ENCODE measurements at regions not wholly inside any gene's neighbourhood (a gene's known extent, or its start where the extent isn't known, plus 50 kb on each side); places are given as distances from the start of the nearest gene placed in this dataset.
"Not testable (repeated sequence)": the region's sequence is repeated elsewhere in the genome, so short reads cannot be mapped to it uniquely, and the experiment has no call there.

- ATAC-seq (ENCODE audit: low read depth); H4K20me1 ChIP-seq (ENCODE audit: control insufficient read depth, insufficient read depth, low read length, poor library complexity, severe bottlenecking); POLR2A ChIA-PET; H3K27ac ChIP-seq (ENCODE audit: low read length in 2 of 2); H3K4me1 ChIP-seq (ENCODE audit: control insufficient read depth in 2 of 2, insufficient read depth in 2 of 2, low read length in 2 of 2); H3K9me3 ChIP-seq (ENCODE audit: control extremely low read depth in 1 of 3, control insufficient read depth in 2 of 3, insufficient read depth in 1 of 3, low read length in 2 of 3); H3K27me3 Mint-ChIP-seq; H3K79me2 ChIP-seq (ENCODE audit: control insufficient read depth, insufficient read depth, low read length); H3K4me2 ChIP-seq (replicated peaks; ENCODE audit: low read depth, low read length, poor library complexity, severe bottlenecking); H3K9ac ChIP-seq (ENCODE audit: low read length); H3K9me3 Mint-ChIP-seq (ENCODE audit: insufficient read depth); intact Hi-C loops (cut with micrococcal nuclease); H3K4me3 Mint-ChIP-seq; H3K27me3 ChIP-seq (replicated peaks in 1 of 4; ENCODE audit: control extremely low read depth in 1 of 4, control insufficient read depth in 3 of 4, insufficient read depth in 4 of 4, low read length in 3 of 4); DNase-seq; CTCF ChIA-PET; H3K4me3 ChIP-seq (ENCODE audit: control extremely low read depth in 1 of 5, extremely low read depth in 1 of 5, insufficient read depth in 1 of 5, low read depth in 2 of 5, low read length in 4 of 5); H3K27ac Mint-ChIP-seq; H3K4me1 Mint-ChIP-seq; H3K36me3 ChIP-seq (replicated peaks in 1 of 2; ENCODE audit: control extremely low read depth in 1 of 2, control insufficient read depth in 1 of 2, extremely low read depth in 1 of 2, insufficient read depth in 2 of 2, low read length in 1 of 2); H2AFZ ChIP-seq (ENCODE audit: insufficient read depth, low read depth, low read length, poor library complexity, severe bottlenecking): not testable (repeated sequence)
- no CpG with 5 or more reads among the region's 3 CpGs for WGBS (ENCODE audit: insufficient coverage)
Observed at GRCh38 chr4:9024866-9025265, 145.3 kb upstream of the FAM90A26 start.

- 86% methylated on average over 1 of the region's 4 CpGs for WGBS (ENCODE audit: insufficient coverage)
- POLR2A ChIA-PET; H3K79me2 ChIP-seq (ENCODE audit: control insufficient read depth, insufficient read depth, low read length); H3K4me3 Mint-ChIP-seq; DNase-seq; H3K27me3 Mint-ChIP-seq; H3K36me3 ChIP-seq (replicated peaks in 1 of 2; ENCODE audit: control extremely low read depth in 1 of 2, control insufficient read depth in 1 of 2, extremely low read depth in 1 of 2, insufficient read depth in 2 of 2, low read length in 1 of 2); H2AFZ ChIP-seq (ENCODE audit: insufficient read depth, low read depth, low read length, poor library complexity, severe bottlenecking); H3K9me3 ChIP-seq (ENCODE audit: control extremely low read depth in 1 of 3, control insufficient read depth in 2 of 3, insufficient read depth in 1 of 3, low read length in 2 of 3); H3K27ac Mint-ChIP-seq; ATAC-seq (ENCODE audit: low read depth); H3K9me3 Mint-ChIP-seq (ENCODE audit: insufficient read depth); intact Hi-C loops (cut with micrococcal nuclease); H3K4me2 ChIP-seq (replicated peaks; ENCODE audit: low read depth, low read length, poor library complexity, severe bottlenecking); H3K4me1 Mint-ChIP-seq; H4K20me1 ChIP-seq (ENCODE audit: control insufficient read depth, insufficient read depth, low read length, poor library complexity, severe bottlenecking); H3K9ac ChIP-seq (ENCODE audit: low read length); H3K4me1 ChIP-seq (ENCODE audit: control insufficient read depth in 2 of 2, insufficient read depth in 2 of 2, low read length in 2 of 2); H3K27me3 ChIP-seq (replicated peaks in 1 of 4; ENCODE audit: control extremely low read depth in 1 of 4, control insufficient read depth in 3 of 4, insufficient read depth in 4 of 4, low read length in 3 of 4); H3K4me3 ChIP-seq (ENCODE audit: control extremely low read depth in 1 of 5, extremely low read depth in 1 of 5, insufficient read depth in 1 of 5, low read depth in 2 of 5, low read length in 4 of 5); H3K27ac ChIP-seq (ENCODE audit: low read length in 2 of 2); CTCF ChIA-PET: not testable (repeated sequence)
Observed at GRCh38 chr4:9009792-9010191, 138.2 kb upstream of the HMX1 start.

- H3K4me3 ChIP-seq (ENCODE audit: control extremely low read depth in 1 of 5, extremely low read depth in 1 of 5, insufficient read depth in 1 of 5, low read depth in 2 of 5, low read length in 4 of 5); H3K27me3 Mint-ChIP-seq; DNase-seq; H3K4me1 Mint-ChIP-seq; H3K36me3 ChIP-seq (replicated peaks in 1 of 2; ENCODE audit: control extremely low read depth in 1 of 2, control insufficient read depth in 1 of 2, extremely low read depth in 1 of 2, insufficient read depth in 2 of 2, low read length in 1 of 2); H3K27ac Mint-ChIP-seq; H4K20me1 ChIP-seq (ENCODE audit: control insufficient read depth, insufficient read depth, low read length, poor library complexity, severe bottlenecking); H3K4me3 Mint-ChIP-seq; H3K4me2 ChIP-seq (replicated peaks; ENCODE audit: low read depth, low read length, poor library complexity, severe bottlenecking); intact Hi-C loops (cut with micrococcal nuclease); H3K4me1 ChIP-seq (ENCODE audit: control insufficient read depth in 2 of 2, insufficient read depth in 2 of 2, low read length in 2 of 2); CTCF ChIA-PET; H3K27me3 ChIP-seq (replicated peaks in 1 of 4; ENCODE audit: control extremely low read depth in 1 of 4, control insufficient read depth in 3 of 4, insufficient read depth in 4 of 4, low read length in 3 of 4); ATAC-seq (ENCODE audit: low read depth); H3K9me3 ChIP-seq (ENCODE audit: control extremely low read depth in 1 of 3, control insufficient read depth in 2 of 3, insufficient read depth in 1 of 3, low read length in 2 of 3); POLR2A ChIA-PET; H3K9ac ChIP-seq (ENCODE audit: low read length); H3K27ac ChIP-seq (ENCODE audit: low read length in 2 of 2); H3K9me3 Mint-ChIP-seq (ENCODE audit: insufficient read depth); H2AFZ ChIP-seq (ENCODE audit: insufficient read depth, low read depth, low read length, poor library complexity, severe bottlenecking); H3K79me2 ChIP-seq (ENCODE audit: control insufficient read depth, insufficient read depth, low read length): not testable (repeated sequence)
- no CpG with 5 or more reads among the region's 4 CpGs for WGBS (ENCODE audit: insufficient coverage)
Observed at GRCh38 chr4:9008407-9008806, 136.8 kb upstream of the HMX1 start.

- H4K20me1 ChIP-seq (ENCODE audit: control insufficient read depth, insufficient read depth, low read length, poor library complexity, severe bottlenecking); H3K4me2 ChIP-seq (replicated peaks; ENCODE audit: low read depth, low read length, poor library complexity, severe bottlenecking); H3K27ac ChIP-seq (ENCODE audit: low read length in 2 of 2); CTCF ChIA-PET; POLR2A ChIA-PET; H3K9me3 Mint-ChIP-seq (ENCODE audit: insufficient read depth); H2AFZ ChIP-seq (ENCODE audit: insufficient read depth, low read depth, low read length, poor library complexity, severe bottlenecking); H3K79me2 ChIP-seq (ENCODE audit: control insufficient read depth, insufficient read depth, low read length); H3K4me1 ChIP-seq (ENCODE audit: control insufficient read depth in 2 of 2, insufficient read depth in 2 of 2, low read length in 2 of 2); H3K27ac Mint-ChIP-seq; ATAC-seq (ENCODE audit: low read depth); H3K9ac ChIP-seq (ENCODE audit: low read length); H3K4me1 Mint-ChIP-seq; H3K27me3 ChIP-seq (replicated peaks in 1 of 4; ENCODE audit: control extremely low read depth in 1 of 4, control insufficient read depth in 3 of 4, insufficient read depth in 4 of 4, low read length in 3 of 4); H3K4me3 Mint-ChIP-seq; H3K9me3 ChIP-seq (ENCODE audit: control extremely low read depth in 1 of 3, control insufficient read depth in 2 of 3, insufficient read depth in 1 of 3, low read length in 2 of 3); H3K36me3 ChIP-seq (replicated peaks in 1 of 2; ENCODE audit: control extremely low read depth in 1 of 2, control insufficient read depth in 1 of 2, extremely low read depth in 1 of 2, insufficient read depth in 2 of 2, low read length in 1 of 2): not testable (repeated sequence)
- H3K27me3 Mint-ChIP-seq: peaks cover 11% of the 10 kb centered on the region
- intact Hi-C loops (cut with micrococcal nuclease): loop anchor here (5.0 kb wide), 1 partner anchor 121 kb away; no protein-coding TSS in a partner anchor
- WGBS (ENCODE audit: insufficient coverage): 2% methylated on average over 18 of the region's 28 CpGs
- DNase-seq: peak; percentile 4
- H3K4me3 ChIP-seq (ENCODE audit: control extremely low read depth in 1 of 5, extremely low read depth in 1 of 5, insufficient read depth in 1 of 5, low read depth in 2 of 5, low read length in 4 of 5): peak overlapping the region in 1 of 5 experiments; percentile 12
Observed at GRCh38 chr4:9001153-9001552, 129.5 kb upstream of the HMX1 start.

All from B cell (primary cell).